CD4-positive, alpha-beta T cell (primary cell): ENCODE measurements at regions not wholly inside any gene's neighbourhood (a gene's known extent, or its start where the extent isn't known, plus 50 kb on each side); places are given as distances from the start of the nearest gene placed in this dataset.

Source experiments
- ATAC-seq: fragments of 200-7000 bp; cut with Tn5 transposase; one replicate; pipeline ENCODE4 v1.10.0; 2022; ENCODE audit warnings: mild to moderate bottlenecking; ENCODE audit not compliant: poor library complexity
- CTCF ChIA-PET: fragments of 350-600 bp; sonication (Branson Sonifier 250); formaldehyde crosslinking; loops from one replicate; lab custom pipeline; 2021; ENCODE audit warnings: antibody characterized with exemption, inconsistent platforms; lab: Charles Lee
- POLR2A ChIA-PET: fragments of 350-600 bp; sonication (Branson Sonifier 250); formaldehyde crosslinking; loops from one replicate; lab custom pipeline; 2021; ENCODE audit warnings: antibody characterized with exemption, inconsistent platforms; lab: Charles Lee
- DNase-seq, 14 experiments: peaks; one replicate each; pipeline ENCODE4 v3.0.0-alpha.2; 2013 to 2020; ENCODE audit warnings: mixed read lengths in 2 of 14
- H3K27ac ChIP-seq, 2 donors: one replicate each; pipeline versions ENCODE4 v1.5.1 to v1.7.0; 2013; ENCODE audit warnings: low read length in 2 of 2, low read depth in 1 of 2, mild to moderate bottlenecking in 1 of 2
- H3K27me3 ChIP-seq, 2 experiments: 1 replicate in 1 of 2; 2 replicates in 1 of 2; pipeline versions ENCODE4 v1.6.1 to v1.7.0; 2013; ENCODE audit warnings: low read length in 2 of 2, control low read depth in 1 of 2, mild to moderate bottlenecking in 1 of 2, moderate library complexity in 1 of 2; ENCODE audit not compliant: insufficient read depth in 2 of 2, control insufficient read depth in 1 of 2
- H3K36me3 ChIP-seq: one replicate; pipeline ENCODE4 v1.6.1; 2013; ENCODE audit warnings: low read length, control low read depth; ENCODE audit not compliant: insufficient read depth
- H3K4me1 ChIP-seq: one replicate; pipeline ENCODE4 v1.6.1; 2013; ENCODE audit warnings: low read length, control low read depth; ENCODE audit not compliant: insufficient read depth
- H3K4me3 ChIP-seq: one replicate; pipeline ENCODE4 v1.5.1; 2013; ENCODE audit warnings: mild to moderate bottlenecking, low read length, moderate library complexity
- H3K9me3 ChIP-seq, 2 experiments: 1 replicate in 1 of 2; 2 replicates in 1 of 2; pipeline versions ENCODE4 v1.6.1 to v1.7.0; 2013; ENCODE audit warnings: low read length in 2 of 2, mild to moderate bottlenecking in 2 of 2, control low read depth in 1 of 2, moderate library complexity in 1 of 2; ENCODE audit not compliant: control insufficient read depth in 1 of 2, insufficient read depth in 1 of 2
- H3K27ac Mint-ChIP-seq: one replicate; pipeline ENCODE4 v1.8.0; 2020; ENCODE audit warnings: mixed read lengths
- H3K27me3 Mint-ChIP-seq: one replicate; pipeline ENCODE4 v1.8.0; 2021; ENCODE audit warnings: mixed read lengths
- H3K36me3 Mint-ChIP-seq: one replicate; pipeline ENCODE4 v1.8.0; 2021; ENCODE audit warnings: low read depth, mixed read lengths
- H3K4me1 Mint-ChIP-seq: one replicate; pipeline ENCODE4 v1.8.0; 2021; ENCODE audit warnings: low read depth, mixed read lengths
- H3K4me3 Mint-ChIP-seq: one replicate; pipeline ENCODE4 v1.8.0; 2020; ENCODE audit warnings: mild to moderate bottlenecking, mixed read lengths
- H3K9me3 Mint-ChIP-seq: one replicate; pipeline ENCODE4 v1.8.0; 2020; ENCODE audit warnings: mixed read lengths
- CTCF ChIP-seq: fragments of 200-600 bp; IDR thresholded peaks from one replicate; pipeline ENCODE4 v1.8.0; 2022; ENCODE audit warnings: antibody characterized with exemption, mild to moderate bottlenecking
- intact Hi-C, 2 experiments: fragments of 100-400 bp; cut with DNase I in 1 of 2; cut with micrococcal nuclease in 1 of 2; formaldehyde crosslinking; loops; one replicate each; pipeline versions ENCODE4 v1.15.1 to v1.9.0; 2023 to 2025; cut with DNase I, micrococcal nuclease

GRCh38 chr3:14298442-14298841 lies 104.0 kb upstream of the SLC6A6 start:
- peaks cover 0 to 6% of the 10 kb centered on the region in 2 experiments for H3K27me3 ChIP-seq
- TF ChIP-seq CTCF: no peak
- CTCF ChIA-PET: no interaction called here
- Mint-ChIP-seq H3K27me3 (peaks cover 27% of the 10 kb centered on the region), H3K36me3 (no peaks in the 10 kb centered on the region), H3K9me3 (no peaks in the 10 kb centered on the region), H3K27ac (no peak overlapping the region), H3K4me3 (no peak overlapping the region), H3K4me1 (no peaks in the 10 kb centered on the region)
- H3K4me1 ChIP-seq: peaks cover 14% of the 10 kb centered on the region
- H3K27ac ChIP-seq: no peak overlapping the region
- no peaks in the 10 kb centered on the region for H3K9me3 ChIP-seq
- POLR2A ChIA-PET: no interaction called here
- ATAC-seq (no peak), DNase-seq (no peak)
- intact Hi-C loops: no loop called here
- no peak overlapping the region for H3K4me3 ChIP-seq
- no peaks in the 10 kb centered on the region for H3K36me3 ChIP-seq

DNA sequence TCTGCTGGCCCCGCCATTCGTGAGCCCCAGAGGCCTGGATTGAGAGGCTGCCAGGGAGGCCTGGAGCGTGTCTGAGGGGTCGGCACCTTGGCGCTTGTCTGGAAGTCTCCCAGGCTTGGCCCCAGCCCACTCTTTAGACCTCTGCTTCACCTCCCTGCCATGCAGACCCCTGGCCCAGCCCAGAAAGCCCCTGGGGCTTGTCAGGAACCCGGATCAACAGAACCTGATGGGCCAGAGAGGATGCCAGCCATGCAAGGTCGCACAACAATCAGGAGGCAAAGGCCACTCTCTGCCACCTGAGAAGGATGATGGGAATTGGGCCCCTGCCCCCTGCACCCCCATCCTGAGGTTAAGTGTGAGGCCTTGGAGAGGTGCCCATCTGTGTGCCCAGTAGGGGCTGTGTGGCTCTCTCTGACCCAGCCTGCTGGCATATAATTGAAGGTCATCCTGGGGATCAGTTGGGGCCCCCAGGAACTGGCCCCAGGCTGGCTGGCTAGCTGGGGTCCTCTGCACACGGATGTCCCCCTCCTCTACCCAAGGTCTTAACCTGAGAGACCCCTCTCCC lies 103.3 kb upstream of the SLC6A6 start:
- no peak for TF ChIP-seq CTCF
- ChIA-PET POLR2A (no interaction called here), CTCF (no interaction called here)
- intact Hi-C loops: no loop called here
- Histone ChIP-seq H3K4me1 (peaks cover 18% of the 10 kb centered on the region), H3K27me3 (peaks cover 0 to 6% of the 10 kb centered on the region in 2 experiments), H3K36me3 (no peaks in the 10 kb centered on the region), H3K27ac (no peak overlapping the region), H3K9me3 (no peaks in the 10 kb centered on the region), H3K4me3 (no peak overlapping the region)
- Mint-ChIP-seq H3K4me1 (no peaks in the 10 kb centered on the region), H3K27me3 (peaks cover 31% of the 10 kb centered on the region), H3K4me3 (no peak overlapping the region), H3K9me3 (no peaks in the 10 kb centered on the region), H3K27ac (no peak overlapping the region), H3K36me3 (no peaks in the 10 kb centered on the region)
- DNase-seq (no peak), ATAC-seq (no peak)

- no peak overlapping the region for H3K27ac Mint-ChIP-seq
- TF ChIP-seq CTCF: no peak
- no peaks in the 10 kb centered on the region for H3K9me3 Mint-ChIP-seq
- Histone ChIP-seq H3K9me3 (no peaks in the 10 kb centered on the region), H3K4me3 (no peak overlapping the region), H3K36me3 (no peaks in the 10 kb centered on the region), H3K27me3 (peaks cover 0 to 6% of the 10 kb centered on the region in 2 experiments), H3K27ac (no peak overlapping the region), H3K4me1 (peaks cover 18% of the 10 kb centered on the region)
- no peak for DNase-seq
- H3K36me3 Mint-ChIP-seq: no peaks in the 10 kb centered on the region
- ChIA-PET CTCF (no interaction called here), POLR2A (no interaction called here)
- no peak for ATAC-seq
- H3K4me3 Mint-ChIP-seq: no peak overlapping the region
- no peaks in the 10 kb centered on the region for H3K4me1 Mint-ChIP-seq
- H3K27me3 Mint-ChIP-seq: peaks cover 26% of the 10 kb centered on the region
- intact Hi-C loops: no loop called here
Measured at GRCh38 chr3:14299767-14300166, 102.6 kb upstream of the SLC6A6 start.
